GM23248 (cell line): ENCODE measurements at regions not wholly inside any gene's neighbourhood (a gene's known extent, or its start where the extent isn't known, plus 50 kb on each side); places are given as distances from the start of the nearest gene placed in this dataset.
"Not testable (repeated sequence)": the region's sequence is repeated elsewhere in the genome, so short reads cannot be mapped to it uniquely, and the experiment has no call there.

Experiments
- DNase-seq: peaks from one replicate; pipeline ENCODE4 v3.0.0-alpha.2; 2015
- H2AFZ ChIP-seq: fragments of 200-600 bp; sonication (generic); 2 replicates; pipeline ENCODE4 v1.6.1; 2016; ENCODE audit warnings: antibody characterized with exemption
- H3F3A ChIP-seq: fragments of 200-600 bp; sonication (generic); 2 replicates; pipeline ENCODE4 v1.6.1; 2016; ENCODE audit warnings: mild to moderate bottlenecking, antibody characterized with exemption, mixed run types; ENCODE audit not compliant: insufficient read depth
- H3K27ac ChIP-seq: fragments of 200-600 bp; sonication (generic); 2 replicates; pipeline ENCODE4 v1.5.1; 2016; ENCODE audit warnings: mild to moderate bottlenecking
- H3K27me3 ChIP-seq: fragments of 200-600 bp; sonication (generic); replicated peaks from 2 replicates; pipeline ENCODE4 v1.6.1; 2016; ENCODE audit warnings: mild to moderate bottlenecking; ENCODE audit not compliant: insufficient read depth
- H3K36me3 ChIP-seq: fragments of 200-600 bp; sonication (generic); 2 replicates; pipeline ENCODE4 v1.6.1; 2016; ENCODE audit warnings: low read depth, mild to moderate bottlenecking
- H3K4me1 ChIP-seq: fragments of 200-600 bp; sonication (generic); 2 replicates; pipeline ENCODE4 v1.6.1; 2016; ENCODE audit warnings: mild to moderate bottlenecking; ENCODE audit not compliant: insufficient read depth
- H3K4me2 ChIP-seq: fragments of 200-600 bp; sonication (generic); one replicate; pipeline ENCODE4 v1.6.1; 2016; ENCODE audit warnings: mild to moderate bottlenecking; ENCODE audit not compliant: unreplicated experiment
- H3K4me3 ChIP-seq: fragments of 200-600 bp; sonication (generic); 2 replicates; pipeline ENCODE4 v1.5.1; 2016; ENCODE audit warnings: mild to moderate bottlenecking
- H3K79me2 ChIP-seq: fragments of 200-600 bp; sonication (generic); 2 replicates; pipeline ENCODE4 v1.6.1; 2016; ENCODE audit warnings: mild to moderate bottlenecking; ENCODE audit not compliant: insufficient read depth
- H3K9ac ChIP-seq: fragments of 200-600 bp; sonication (generic); 2 replicates; pipeline ENCODE4 v1.6.1; 2016; ENCODE audit warnings: mild to moderate bottlenecking
- H3K9me2 ChIP-seq: fragments of 200-600 bp; sonication (generic); 2 replicates; pipeline ENCODE4 v1.6.1; 2016; ENCODE audit warnings: mixed run types, mild to moderate bottlenecking, moderate library complexity; ENCODE audit not compliant: insufficient read depth
- H3K9me3 ChIP-seq: fragments of 200-600 bp; sonication (generic); one replicate; pipeline ENCODE4 v1.6.1; 2017; ENCODE audit warnings: low read depth
- H4K20me1 ChIP-seq: fragments of 200-600 bp; sonication (generic); 2 replicates; pipeline ENCODE4 v1.6.0; 2016; ENCODE audit not compliant: insufficient read depth
- EZH2 ChIP-seq: fragments of 200-600 bp; sonication (generic); IDR thresholded peaks from 2 replicates; pipeline ENCODE4 v1.6.1; 2018; ENCODE audit warnings: antibody characterized with exemption, mild to moderate bottlenecking; ENCODE audit not compliant: insufficient read depth, poor library complexity, severe bottlenecking
- EZH2phosphoT487 ChIP-seq: fragments of 200-600 bp; sonication (generic); IDR thresholded peaks from 2 replicates; pipeline ENCODE4 v1.6.1; 2018; ENCODE audit warnings: antibody characterized with exemption, moderate library complexity, mild to moderate bottlenecking, low read depth; ENCODE audit not compliant: insufficient read depth
- WGBS, 2 experiments: methylation state at CpG; one replicate each; pipeline ENCODE4 v1.1.6; 2015 to 2017; ENCODE audit warnings: low lambda C conversion rate in 2 of 2, low coverage in 1 of 2; ENCODE audit errors: missing lambda C conversion rate in 2 of 2; 5-methylcytosine and 5-hydroxymethylcytosine counted together
- in situ Hi-C: fragments of 300-500 bp; cut with MboI; formaldehyde crosslinking; loops from 2 replicates; pipeline ENCODE4 v1.15.0; 2020

GRCh38 chr16:82293671-82294070 is 123.6 kb upstream of the MPHOSPH6 start:
- no peaks in the 10 kb centered on the region; the same call in 1 of the 2 replicates for H3K27me3 ChIP-seq
- no peaks in the 10 kb centered on the region for H3F3A ChIP-seq
- in situ Hi-C loops = no loop called here
- H3K9ac ChIP-seq = no peak overlapping the region
- WGBS, 2 experiments = 46 to 51% methylated on average over 2 of the region's 2 CpGs
- no peak for DNase-seq
- no peaks in the 10 kb centered on the region for H3K79me2 ChIP-seq
- H3K4me1 ChIP-seq = no peaks in the 10 kb centered on the region
- no peaks in the 10 kb centered on the region for H3K36me3 ChIP-seq
- no peak overlapping the region for H3K4me2 ChIP-seq
- no peak overlapping the region for H3K4me3 ChIP-seq
- H3K27ac ChIP-seq = no peak overlapping the region
- H3K9me3 ChIP-seq = no peaks in the 10 kb centered on the region
- H2AFZ ChIP-seq = no peak overlapping the region
- H4K20me1 ChIP-seq = no peaks in the 10 kb centered on the region
- TF ChIP-seq EZH2 (no peak), EZH2phosphoT487 (no peak)
- no peaks in the 10 kb centered on the region for H3K9me2 ChIP-seq

- no peaks in the 10 kb centered on the region for H3K9me2 ChIP-seq
- peaks cover 7% of the 10 kb centered on the region; the same call in 1 of the 2 replicates for H3K27me3 ChIP-seq
- H3F3A ChIP-seq = no peaks in the 10 kb centered on the region
- no peaks in the 10 kb centered on the region for H4K20me1 ChIP-seq
- H3K4me1 ChIP-seq = no peaks in the 10 kb centered on the region
- H3K4me3 ChIP-seq = no peak overlapping the region
- WGBS, 2 experiments = 36% methylated on average over 3 of the region's 3 CpGs
- H3K9me3 ChIP-seq = no peaks in the 10 kb centered on the region
- TF ChIP-seq EZH2phosphoT487 (no peak), EZH2 (no peak)
- no peaks in the 10 kb centered on the region for H3K79me2 ChIP-seq
- H2AFZ ChIP-seq = no peak overlapping the region
- no peak overlapping the region for H3K27ac ChIP-seq
- no peak overlapping the region for H3K4me2 ChIP-seq
- in situ Hi-C loops = no loop called here
- H3K9ac ChIP-seq = no peak overlapping the region
- no peak for DNase-seq
- H3K36me3 ChIP-seq = no peaks in the 10 kb centered on the region
Observed at GRCh38 chr16:82287937-82288336, 117.9 kb upstream of the MPHOSPH6 start.

- DNase-seq = no peak
- no peak for TF ChIP-seq EZH2phosphoT487
- TF ChIP-seq EZH2 = no peak
Observed at GRCh38 chr16:82282662-82283061, 112.6 kb upstream of the MPHOSPH6 start.

GRCh38 chr16:82281544-82281943 is 111.5 kb upstream of the MPHOSPH6 start:
- in situ Hi-C loops = no loop called here
- H3K27me3 ChIP-seq = peaks cover 14% of the 10 kb centered on the region; the same call in 1 of the 2 replicates
- no peaks in the 10 kb centered on the region for H3K36me3 ChIP-seq
- WGBS, 2 experiments = 35 to 47% methylated on average over 2 of the region's 2 CpGs
- H3K27ac ChIP-seq = no peak overlapping the region
- no peak for TF ChIP-seq EZH2phosphoT487
- TF ChIP-seq EZH2 = no peak
- no peaks in the 10 kb centered on the region for H4K20me1 ChIP-seq
- H3K79me2 ChIP-seq = no peaks in the 10 kb centered on the region
- no peak overlapping the region for H3K4me2 ChIP-seq
- H3K4me1 ChIP-seq = no peaks in the 10 kb centered on the region
- H3F3A ChIP-seq = no peaks in the 10 kb centered on the region
- H2AFZ ChIP-seq = no peak overlapping the region
- H3K9me2 ChIP-seq = no peaks in the 10 kb centered on the region
- H3K4me3 ChIP-seq = no peak overlapping the region
- H3K9ac ChIP-seq = no peak overlapping the region
- no peak for DNase-seq
- no peaks in the 10 kb centered on the region for H3K9me3 ChIP-seq

More at GRCh38 chr16:82282662-82283061, 112.6 kb upstream of the MPHOSPH6 start:
- H3K9me2 ChIP-seq = no peaks in the 10 kb centered on the region
- no peak overlapping the region for H3K27ac ChIP-seq
- H3K36me3 ChIP-seq = no peaks in the 10 kb centered on the region
- H3F3A ChIP-seq = no peaks in the 10 kb centered on the region
- H3K79me2 ChIP-seq = no peaks in the 10 kb centered on the region
- H3K27me3 ChIP-seq = peaks cover 14% of the 10 kb centered on the region; the same call in 1 of the 2 replicates
- no peaks in the 10 kb centered on the region for H3K9me3 ChIP-seq
- no peaks in the 10 kb centered on the region for H3K4me1 ChIP-seq
- no peaks in the 10 kb centered on the region for H4K20me1 ChIP-seq
- in situ Hi-C loops = no loop called here
- H3K9ac ChIP-seq = no peak overlapping the region
- no peak overlapping the region for H3K4me3 ChIP-seq
- no peak overlapping the region for H3K4me2 ChIP-seq
- no peak overlapping the region for H2AFZ ChIP-seq

GRCh38 chr16:82280867-82281266 is 110.8 kb upstream of the MPHOSPH6 start:
- H3K27me3 ChIP-seq = peaks cover 14% of the 10 kb centered on the region; the same call in 1 of the 2 replicates
- no peak for DNase-seq
- 11 to 33% methylated on average over 1 of the region's 1 CpG for WGBS, 2 experiments
- no peaks in the 10 kb centered on the region for H4K20me1 ChIP-seq
- H2AFZ ChIP-seq = no peak overlapping the region
- no peak overlapping the region for H3K27ac ChIP-seq
- no peaks in the 10 kb centered on the region for H3K36me3 ChIP-seq
- in situ Hi-C loops = no loop called here
- no peaks in the 10 kb centered on the region for H3K4me1 ChIP-seq
- no peak for TF ChIP-seq EZH2
- TF ChIP-seq EZH2phosphoT487 = no peak
- no peaks in the 10 kb centered on the region for H3K79me2 ChIP-seq
- no peaks in the 10 kb centered on the region for H3K9me2 ChIP-seq
- no peaks in the 10 kb centered on the region for H3K9me3 ChIP-seq
- H3K4me2 ChIP-seq = no peak overlapping the region
- no peak overlapping the region for H3K4me3 ChIP-seq
- no peak overlapping the region for H3K9ac ChIP-seq
- H3F3A ChIP-seq = no peaks in the 10 kb centered on the region

- H3K9ac ChIP-seq, H3K27me3 ChIP-seq, H4K20me1 ChIP-seq, H3K79me2 ChIP-seq, H3K9me3 ChIP-seq, H3K9me2 ChIP-seq, DNase-seq, H3K36me3 ChIP-seq, H3K4me2 ChIP-seq, H2AFZ ChIP-seq, H3F3A ChIP-seq, H3K27ac ChIP-seq, H3K4me3 ChIP-seq, H3K4me1 ChIP-seq, in situ Hi-C loops: not testable (repeated sequence)
- 30 to 47% methylated on average over 2 to 3 of the region's 3 CpGs for WGBS, 2 experiments
Observed at GRCh38 chr16:82275349-82275748, 105.3 kb upstream of the MPHOSPH6 start.
